ENCODE measurements at regions not wholly inside any gene's neighbourhood (a gene's known extent, or its start where the extent isn't known, plus 50 kb on each side); places are given as distances from the start of the nearest gene placed in this dataset.

DNA sequence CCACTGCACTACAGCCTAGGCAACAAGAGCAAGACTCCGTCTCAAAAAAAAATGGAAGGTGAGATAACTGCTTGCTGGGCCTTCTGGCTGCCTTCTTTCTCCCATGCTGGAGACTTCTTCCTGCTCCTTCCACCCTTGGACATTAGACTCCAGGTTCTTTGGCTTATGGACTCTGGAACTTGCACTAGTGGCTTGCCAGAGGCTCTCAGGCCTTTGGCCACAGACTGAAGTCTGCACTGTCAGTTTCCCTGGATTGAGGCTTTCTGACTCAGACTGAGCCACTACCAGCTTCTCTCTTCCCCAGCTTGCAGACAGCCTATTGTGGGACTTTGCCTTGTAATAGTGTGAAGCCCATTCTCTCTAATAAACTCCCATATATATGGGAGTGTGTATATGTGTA, 118.5 kb upstream of the SLC14A2 start:
- intact Hi-C loops (cut with DNase I; ENCODE audit: low total_unique reads), result no loop called here
- Histone ChIP-seq H3K36me3 (no peaks in the 10 kb centered on the region), H3K4me1 (no peaks in the 10 kb centered on the region), H3K27ac (no peak overlapping the region), H3K27me3 (no peaks in the 10 kb centered on the region), H3K4me3 (no peak overlapping the region), H3K9me3 (no peaks in the 10 kb centered on the region)
- TF ChIP-seq CTCF (IDR thresholded peaks at IDR 0.05) (no peak), POLR2A (IDR thresholded peaks at IDR 0.05) (no peak)
- no peak for DNase-seq

DNA sequence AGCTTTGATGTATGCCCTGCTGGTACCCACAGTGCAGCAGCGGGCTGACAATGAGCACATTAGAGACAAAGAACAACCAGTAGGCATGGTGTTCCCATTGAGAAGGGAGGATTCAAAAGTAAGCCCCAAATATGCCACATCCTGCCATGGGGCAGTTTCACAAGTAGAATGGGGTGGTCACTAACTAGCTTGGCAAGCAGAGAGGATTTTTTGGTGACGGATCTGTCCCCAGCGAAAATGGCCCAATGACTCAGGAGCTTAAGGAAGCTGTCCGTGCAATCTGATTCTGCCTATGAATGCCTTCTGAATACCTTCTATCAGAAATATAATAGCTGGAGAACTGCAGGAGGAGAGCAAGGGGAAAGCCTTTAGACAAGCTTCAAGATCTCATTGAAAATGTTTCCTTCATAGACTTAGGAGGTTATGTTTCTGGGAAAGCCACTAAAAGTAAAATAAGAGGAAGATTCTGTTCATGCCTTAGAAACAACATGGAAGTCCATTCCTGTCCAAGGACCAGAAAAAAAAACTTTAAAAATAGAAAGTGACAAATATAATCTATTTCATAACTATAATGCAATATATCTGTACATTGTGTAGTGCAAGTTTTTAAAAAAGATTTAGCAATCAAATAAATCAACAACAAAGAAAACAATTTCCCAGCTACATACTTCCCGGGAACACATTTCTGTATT, 117.5 kb upstream of the SLC14A2 start:
- no peak overlapping the region for H3K4me3 ChIP-seq
- H3K36me3 ChIP-seq, result no peaks in the 10 kb centered on the region
- no peak overlapping the region for H3K27ac ChIP-seq
- no peak for TF ChIP-seq CTCF (IDR thresholded peaks at IDR 0.05)
- TF ChIP-seq POLR2A (IDR thresholded peaks at IDR 0.05), result no peak
- H3K27me3 ChIP-seq, result no peaks in the 10 kb centered on the region
- H3K4me1 ChIP-seq, result no peaks in the 10 kb centered on the region
- DNase-seq, result no peak
- no peaks in the 10 kb centered on the region for H3K9me3 ChIP-seq
- intact Hi-C loops (cut with DNase I; ENCODE audit: low total_unique reads), result no loop called here

GRCh38 chr18:45498287-45498658, 117.0 kb upstream of the SLC14A2 start:
- TF ChIP-seq CTCF (IDR thresholded peaks at IDR 0.05), result no peak

GRCh38 chr18:45503990-45504389, 111.3 kb upstream of the SLC14A2 start:
- Histone ChIP-seq H3K36me3 (no peaks in the 10 kb centered on the region), H3K4me3 (no peak overlapping the region), H3K27ac (no peak overlapping the region), H3K27me3 (no peaks in the 10 kb centered on the region), H3K4me1 (no peaks in the 10 kb centered on the region), H3K9me3 (no peaks in the 10 kb centered on the region)
- no peak for DNase-seq
- intact Hi-C loops (cut with DNase I; ENCODE audit: low total_unique reads), result no loop called here
- TF ChIP-seq CTCF (IDR thresholded peaks at IDR 0.05) (no peak), POLR2A (IDR thresholded peaks at IDR 0.05) (no peak)

More at GRCh38 chr18:45498287-45498658, 117.0 kb upstream of the SLC14A2 start:
- DNase-seq, result no peak
- Histone ChIP-seq H3K27ac (no peak overlapping the region), H3K36me3 (no peaks in the 10 kb centered on the region), H3K27me3 (no peaks in the 10 kb centered on the region), H3K9me3 (no peaks in the 10 kb centered on the region), H3K4me3 (no peak overlapping the region), H3K4me1 (no peaks in the 10 kb centered on the region)
- intact Hi-C loops (cut with DNase I; ENCODE audit: low total_unique reads), result no loop called here

- H3K9me3 ChIP-seq, result no peaks in the 10 kb centered on the region
- TF ChIP-seq CTCF (IDR thresholded peaks at IDR 0.05) (no peak), POLR2A (IDR thresholded peaks at IDR 0.05) (no peak)
- no peak overlapping the region for H3K4me3 ChIP-seq
- intact Hi-C loops (cut with DNase I; ENCODE audit: low total_unique reads), result no loop called here
- peak overlapping the region; percentile 15 to 22 for H3K27ac ChIP-seq
- DNase-seq, result no peak
- no peaks in the 10 kb centered on the region for H3K36me3 ChIP-seq
- no peaks in the 10 kb centered on the region for H3K4me1 ChIP-seq
- no peaks in the 10 kb centered on the region for H3K27me3 ChIP-seq
Measured at GRCh38 chr18:45505497-45506206, 109.6 kb upstream of the SLC14A2 start.
